ENCODE measurements at regions not wholly inside any gene's neighbourhood (a gene's known extent, or its start where the extent isn't known, plus 50 kb on each side); places are given as distances from the start of the nearest gene placed in this dataset.

DNA sequence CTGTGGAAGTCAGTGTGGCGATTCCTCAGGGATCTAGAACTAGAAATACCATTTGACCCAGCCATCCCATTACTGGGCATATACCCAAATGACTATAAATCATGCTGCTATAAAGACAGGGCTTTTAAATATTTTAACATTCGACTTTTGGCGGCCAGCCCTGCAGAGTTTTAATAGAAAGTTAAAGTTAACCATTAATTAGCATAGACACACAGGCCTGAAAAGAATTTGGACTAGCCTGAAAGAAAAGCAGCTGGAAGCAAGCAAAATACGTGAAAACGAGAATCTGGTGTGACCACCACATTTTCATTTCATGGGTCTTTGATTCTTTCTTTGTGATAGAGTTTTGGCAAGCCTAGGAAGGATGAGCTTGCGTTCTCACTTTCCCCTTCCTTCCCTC is 184.0 kb downstream of the SCG2 start:
- TF ChIP-seq, protein P1, sequence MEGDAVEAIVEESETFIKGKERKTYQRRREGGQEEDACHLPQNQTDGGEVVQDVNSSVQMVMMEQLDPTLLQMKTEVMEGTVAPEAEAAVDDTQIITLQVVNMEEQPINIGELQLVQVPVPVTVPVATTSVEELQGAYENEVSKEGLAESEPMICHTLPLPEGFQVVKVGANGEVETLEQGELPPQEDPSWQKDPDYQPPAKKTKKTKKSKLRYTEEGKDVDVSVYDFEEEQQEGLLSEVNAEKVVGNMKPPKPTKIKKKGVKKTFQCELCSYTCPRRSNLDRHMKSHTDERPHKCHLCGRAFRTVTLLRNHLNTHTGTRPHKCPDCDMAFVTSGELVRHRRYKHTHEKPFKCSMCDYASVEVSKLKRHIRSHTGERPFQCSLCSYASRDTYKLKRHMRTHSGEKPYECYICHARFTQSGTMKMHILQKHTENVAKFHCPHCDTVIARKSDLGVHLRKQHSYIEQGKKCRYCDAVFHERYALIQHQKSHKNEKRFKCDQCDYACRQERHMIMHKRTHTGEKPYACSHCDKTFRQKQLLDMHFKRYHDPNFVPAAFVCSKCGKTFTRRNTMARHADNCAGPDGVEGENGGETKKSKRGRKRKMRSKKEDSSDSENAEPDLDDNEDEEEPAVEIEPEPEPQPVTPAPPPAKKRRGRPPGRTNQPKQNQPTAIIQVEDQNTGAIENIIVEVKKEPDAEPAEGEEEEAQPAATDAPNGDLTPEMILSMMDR (IDR thresholded peaks at IDR 0.05), result no peak
- no peak for TF ChIP-seq POLR2AphosphoS5 (IDR thresholded peaks at IDR 0.05)
- no peak for TF ChIP-seq POLR2A (IDR thresholded peaks at IDR 0.05)
